Adrenal gland (tissue), 9 donors: ENCODE measurements at regions not wholly inside any gene's neighbourhood (a gene's known extent, or its start where the extent isn't known, plus 50 kb on each side); places are given as distances from the start of the nearest gene placed in this dataset.

Experiments used
- DNase-seq, 7 donors: peaks; one replicate each; pipeline ENCODE4 v3.0.0-alpha.2; 2019 to 2020
- H3K27ac ChIP-seq, 5 donors: fragments of 200-600 bp; sonication (generic) in 4 of 5; 1 replicate in 3 of 5; 2 replicates in 2 of 5; pipeline versions ENCODE4 v1.5.1 to v1.8.0; 2016 to 2020; ENCODE audit warnings: mild to moderate bottlenecking in 1 of 5
- H3K27me3 ChIP-seq: fragments of 200-600 bp; 2 replicates; pipeline ENCODE4 v1.8.0; 2021
- H3K36me3 ChIP-seq, 2 donors: fragments of 200-600 bp; replicated peaks in 1 of 2; 1 replicate in 1 of 2; 2 replicates in 1 of 2; pipeline versions ENCODE4 v1.5.1 to v1.8.0; 2018 to 2022
- H3K4me1 ChIP-seq, 2 donors: fragments of 200-600 bp; replicated peaks in 1 of 2; 1 replicate in 1 of 2; 2 replicates in 1 of 2; pipeline versions ENCODE4 v1.5.1 to v1.8.0; 2018 to 2021
- H3K4me3 ChIP-seq, 4 donors: fragments of 200-600 bp; sonication (generic) in 3 of 4; one replicate each; pipeline ENCODE4 v1.5.1; 2016 to 2018
- H3K9me3 ChIP-seq, 3 donors: fragments of 200-600 bp; sonication (generic) in 1 of 3; replicated peaks in 1 of 3; 1 replicate in 2 of 3; 2 replicates in 1 of 3; pipeline versions ENCODE4 v1.5.1 to v1.8.0; 2016 to 2021
- CTCF ChIP-seq, 6 experiments: fragments of 450-650 bp in 4 of 6; fragments of 200-600 bp in 2 of 6; sonication (generic) in 1 of 6; IDR thresholded peaks; 1 replicate in 5 of 6; 2 replicates in 1 of 6; pipeline versions ENCODE4 v1.5.1 to v1.8.0; 2016 to 2021; ENCODE audit warnings: antibody characterized with exemption in 6 of 6, mild to moderate bottlenecking in 2 of 6, moderate library complexity in 1 of 6
- POLR2A ChIP-seq, 2 donors: fragments of 450-650 bp; IDR thresholded peaks; one replicate each; pipeline ENCODE4 v1.6.1; 2017; ENCODE audit warnings: antibody characterized with exemption in 2 of 2, mild to moderate bottlenecking in 2 of 2, moderate library complexity in 1 of 2
- WGBS, 4 donors: extraction: QIAGEN DNeasy Blood & Tissue Kit in 2 of 4; methylation state at CpG; one replicate each; pipeline versions ENCODE4 v1.1.5 to v1.1.7; 2013 to 2017; 5-methylcytosine and 5-hydroxymethylcytosine counted together
- intact Hi-C, 2 donors: fragments of 100-400 bp; cut with DNase I; formaldehyde crosslinking; loops; one replicate each; pipeline versions ENCODE4 v1.14.1 to v1.15.0; 2022 to 2023
- donor health status: healthy with polysubstance abuse.
- donor health status: Bipolar disorder and iron deficiency.
- donor health status: DM: yes; HTN: yes; CAD: no.
- donor health status: DM: no; HTN: no; CAD: no.
- donor health status: DM: no; HTN: no; CAD: no.

- peaks cover 0 to 7% (median 0%) of the 10 kb centered on the region in 3 donors for H3K9me3 ChIP-seq
- TF ChIP-seq CTCF (IDR thresholded peaks at IDR 0.05) (no peak), POLR2A (IDR thresholded peaks at IDR 0.05) (no peak)
- intact Hi-C loops = no loop called here
- H3K27ac ChIP-seq = no peak overlapping the region
- no peak overlapping the region for H3K4me3 ChIP-seq
- H3K4me1 ChIP-seq = no peaks in the 10 kb centered on the region
- H3K27me3 ChIP-seq = no peaks in the 10 kb centered on the region
- DNase-seq = no peak
- no peaks in the 10 kb centered on the region for H3K36me3 ChIP-seq
Observed at GRCh38 chr2:72048881-72049477, 98.7 kb downstream of the CYP26B1 start.

- Histone ChIP-seq H3K4me3 (no peak overlapping the region), H3K36me3 (no peaks in the 10 kb centered on the region), H3K27ac (no peak overlapping the region), H3K27me3 (no peaks in the 10 kb centered on the region), H3K9me3 (peaks cover 0 to 5% (median 0%) of the 10 kb centered on the region in 3 donors), H3K4me1 (no peaks in the 10 kb centered on the region)
- intact Hi-C loops = no loop called here
- DNase-seq = no peak
- TF ChIP-seq CTCF (IDR thresholded peaks at IDR 0.05) (no peak), POLR2A (IDR thresholded peaks at IDR 0.05) (no peak)
Observed at GRCh38 chr2:72043985-72044384, 103.7 kb downstream of the CYP26B1 start.

GRCh38 chr2:72041638-72042111, 106.0 kb downstream of the CYP26B1 start:
- DNase-seq = no peak
- no peaks in the 10 kb centered on the region for H3K4me1 ChIP-seq
- 51 to 61% (median 58%) methylated on average over 4 to 5 of the region's 5 CpGs for WGBS, 4 donors
- H3K27me3 ChIP-seq = no peaks in the 10 kb centered on the region
- no peak for TF ChIP-seq POLR2A (IDR thresholded peaks at IDR 0.05)
- TF ChIP-seq CTCF (IDR thresholded peaks at IDR 0.05) = no peak
- H3K9me3 ChIP-seq = no peaks in the 10 kb centered on the region
- no peak overlapping the region for H3K4me3 ChIP-seq
- intact Hi-C loops = no loop called here
- no peak overlapping the region for H3K27ac ChIP-seq
- H3K36me3 ChIP-seq = no peaks in the 10 kb centered on the region

- DNase-seq = no peak
Observed at GRCh38 chr2:72040629-72041571, 106.8 kb downstream of the CYP26B1 start.

More at GRCh38 chr2:72040629-72041571, 106.8 kb downstream of the CYP26B1 start:
- intact Hi-C loops = no loop called here
- H3K9me3 ChIP-seq = no peaks in the 10 kb centered on the region
- WGBS, 4 donors = 59 to 67% (median 65%) methylated on average over 12 of the region's 12 CpGs
- no peaks in the 10 kb centered on the region for H3K27me3 ChIP-seq
- H3K36me3 ChIP-seq = no peaks in the 10 kb centered on the region
- TF ChIP-seq POLR2A (IDR thresholded peaks at IDR 0.05) = no peak
- no peak for TF ChIP-seq CTCF (IDR thresholded peaks at IDR 0.05)
- no peaks in the 10 kb centered on the region for H3K4me1 ChIP-seq
- H3K27ac ChIP-seq = no peak overlapping the region
- H3K4me3 ChIP-seq = no peak overlapping the region
